ENCODE measurements at regions not wholly inside any gene's neighbourhood (a gene's known extent, or its start where the extent isn't known, plus 50 kb on each side); places are given as distances from the start of the nearest gene placed in this dataset.

- H3K27ac ChIP-seq (ENCODE audit: low read length in 2 of 2): no peak overlapping the region
- H3K4me2 ChIP-seq (replicated peaks; ENCODE audit: low read depth, low read length, poor library complexity, severe bottlenecking): no peak overlapping the region
- Mint-ChIP-seq H3K4me1 (peaks cover 9% of the 10 kb centered on the region), H3K9me3 (ENCODE audit: insufficient read depth) (no peaks in the 10 kb centered on the region), H3K27ac (no peak overlapping the region), H3K27me3 (peaks cover 4% of the 10 kb centered on the region), H3K4me3 (no peak overlapping the region)
- H3K4me3 ChIP-seq (ENCODE audit: control extremely low read depth in 1 of 5, extremely low read depth in 1 of 5, insufficient read depth in 1 of 5, low read depth in 2 of 5, low read length in 4 of 5): no peak overlapping the region
- H2AFZ ChIP-seq (ENCODE audit: insufficient read depth, low read depth, low read length, poor library complexity, severe bottlenecking): no peak overlapping the region
- no peak for ATAC-seq (ENCODE audit: low read depth)
- no peaks in the 10 kb centered on the region for H3K79me2 ChIP-seq (ENCODE audit: control insufficient read depth, insufficient read depth, low read length)
- DNase-seq: no peak
- no peak overlapping the region for H3K9ac ChIP-seq (ENCODE audit: low read length)
- no peaks in the 10 kb centered on the region for H4K20me1 ChIP-seq (ENCODE audit: control insufficient read depth, insufficient read depth, low read length, poor library complexity, severe bottlenecking)
- no peaks in the 10 kb centered on the region for H3K27me3 ChIP-seq (replicated peaks in 1 of 4; ENCODE audit: control extremely low read depth in 1 of 4, control insufficient read depth in 3 of 4, insufficient read depth in 4 of 4, low read length in 3 of 4)
- H3K4me1 ChIP-seq (ENCODE audit: control insufficient read depth in 2 of 2, insufficient read depth in 2 of 2, low read length in 2 of 2): peaks cover 5 to 10% of the 10 kb centered on the region in 2 donors
- no peaks in the 10 kb centered on the region for H3K36me3 ChIP-seq (replicated peaks in 1 of 2; ENCODE audit: control extremely low read depth in 1 of 2, control insufficient read depth in 1 of 2, extremely low read depth in 1 of 2, insufficient read depth in 2 of 2, low read length in 1 of 2)
- TF ChIP-seq CTCF (IDR thresholded peaks at IDR 0.05) (no peak), EZH2 (IDR thresholded peaks at IDR 0.05; ENCODE audit: borderline replicate concordance, insufficient read depth, low read depth, low read length, poor library complexity, severe bottlenecking) (no peak)
- H3K9me3 ChIP-seq (ENCODE audit: control extremely low read depth in 1 of 3, control insufficient read depth in 2 of 3, insufficient read depth in 1 of 3, low read length in 2 of 3): no peaks in the 10 kb centered on the region
- intact Hi-C loops (cut with micrococcal nuclease): no loop called here
- ChIA-PET CTCF (interaction anchor here (1.6 kb wide), 1 partner anchor 81 kb away, joined by 4 read pairs; no protein-coding TSS in a partner anchor), POLR2A (no interaction called here)
- no CpG with 5 or more reads among the region's 1 CpG for WGBS (ENCODE audit: insufficient coverage)
Measured at GRCh38 chr6:12371151-12371550, 81.0 kb downstream of the EDN1 start.

- Histone ChIP-seq H3K36me3 (replicated peaks in 1 of 2; ENCODE audit: control extremely low read depth in 1 of 2, control insufficient read depth in 1 of 2, extremely low read depth in 1 of 2, insufficient read depth in 2 of 2, low read length in 1 of 2) (no peaks in the 10 kb centered on the region), H3K79me2 (ENCODE audit: control insufficient read depth, insufficient read depth, low read length) (no peaks in the 10 kb centered on the region), H3K4me3 (ENCODE audit: control extremely low read depth in 1 of 5, extremely low read depth in 1 of 5, insufficient read depth in 1 of 5, low read depth in 2 of 5, low read length in 4 of 5) (no peak overlapping the region), H3K9ac (ENCODE audit: low read length) (no peak overlapping the region), H3K9me3 (ENCODE audit: control extremely low read depth in 1 of 3, control insufficient read depth in 2 of 3, insufficient read depth in 1 of 3, low read length in 2 of 3) (no peaks in the 10 kb centered on the region), H3K4me1 (ENCODE audit: control insufficient read depth in 2 of 2, insufficient read depth in 2 of 2, low read length in 2 of 2) (peaks cover 5 to 10% of the 10 kb centered on the region in 2 donors), H3K4me2 (replicated peaks; ENCODE audit: low read depth, low read length, poor library complexity, severe bottlenecking) (no peak overlapping the region), H4K20me1 (ENCODE audit: control insufficient read depth, insufficient read depth, low read length, poor library complexity, severe bottlenecking) (no peaks in the 10 kb centered on the region), H2AFZ (ENCODE audit: insufficient read depth, low read depth, low read length, poor library complexity, severe bottlenecking) (no peak overlapping the region), H3K27me3 (replicated peaks in 1 of 4; ENCODE audit: control extremely low read depth in 1 of 4, control insufficient read depth in 3 of 4, insufficient read depth in 4 of 4, low read length in 3 of 4) (no peaks in the 10 kb centered on the region), H3K27ac (ENCODE audit: low read length in 2 of 2) (no peak overlapping the region)
- ChIA-PET CTCF (interaction anchor here (1.6 kb wide), 1 partner anchor 82 kb away, joined by 4 read pairs; no protein-coding TSS in a partner anchor), POLR2A (no interaction called here)
- intact Hi-C loops (cut with micrococcal nuclease): no loop called here
- Mint-ChIP-seq H3K4me1 (peaks cover 9% of the 10 kb centered on the region), H3K9me3 (ENCODE audit: insufficient read depth) (no peaks in the 10 kb centered on the region), H3K27ac (no peak overlapping the region), H3K27me3 (peaks cover 8% of the 10 kb centered on the region), H3K4me3 (no peak overlapping the region)
- 90% methylated on average over 2 of the region's 3 CpGs for WGBS (ENCODE audit: insufficient coverage)
- TF ChIP-seq EZH2 (IDR thresholded peaks at IDR 0.05; ENCODE audit: borderline replicate concordance, insufficient read depth, low read depth, low read length, poor library complexity, severe bottlenecking) (no peak), CTCF (IDR thresholded peaks at IDR 0.05) (no peak)
- DNase-seq: no peak
- ATAC-seq (ENCODE audit: low read depth): no peak
Measured at GRCh38 chr6:12371641-12372146, 81.5 kb downstream of the EDN1 start.
